CD4-positive, alpha-beta T cell treated with Interleukin-2 at 100 ng/mL for 4 hours (primary cell): ENCODE measurements at regions not wholly inside any gene's neighbourhood (a gene's known extent, or its start where the extent isn't known, plus 50 kb on each side); places are given as distances from the start of the nearest gene placed in this dataset.

Experiments
- DNase-seq: peaks from one replicate; pipeline ENCODE4 v3.0.0-alpha.2; 2020; ENCODE audit warnings: low spot score

- no peak for DNase-seq
Measured at GRCh38 chr1:195550071-195550862, 1058.0 kb downstream of the KCNT2 start.

GRCh38 chr1:195530961-195531360 lies 1077.3 kb downstream of the KCNT2 start:
- DNase-seq: no peak

- no peak for DNase-seq
Measured at GRCh38 chr1:195529881-195530280, 1078.4 kb downstream of the KCNT2 start.

GRCh38 chr1:195520757-195521156 lies 1087.5 kb downstream of the KCNT2 start:
- no peak for DNase-seq

- no peak for DNase-seq
Measured at GRCh38 chr1:195516036-195516435, 1092.2 kb downstream of the KCNT2 start.

- DNase-seq: no peak
Measured at GRCh38 chr1:195511501-195511900, 1096.7 kb downstream of the KCNT2 start.

GRCh38 chr1:195501118-195501517 lies 1107.1 kb downstream of the KCNT2 start:
- no peak for DNase-seq

- no peak for DNase-seq
Measured at GRCh38 chr1:195495720-195496635, 1112.3 kb downstream of the KCNT2 start.

GRCh38 chr1:195482137-195482536 lies 1126.1 kb downstream of the KCNT2 start:
- no peak for DNase-seq

GRCh38 chr1:195481293-195481692 lies 1126.9 kb downstream of the KCNT2 start:
- no peak for DNase-seq

- no peak for DNase-seq
Measured at GRCh38 chr1:195475568-195475967, 1132.7 kb downstream of the KCNT2 start.

- DNase-seq: no peak
Measured at GRCh38 chr1:195472291-195472690, 1135.9 kb downstream of the KCNT2 start.

- DNase-seq: no peak
Measured at GRCh38 chr1:195466639-195467038, 1141.6 kb downstream of the KCNT2 start.

- DNase-seq: no peak
Measured at GRCh38 chr1:195462646-195463045, 1145.6 kb downstream of the KCNT2 start.

- no peak for DNase-seq
Measured at GRCh38 chr1:195462152-195462551, 1146.1 kb downstream of the KCNT2 start.

- DNase-seq: no peak
Measured at GRCh38 chr1:195458365-195458764, 1149.9 kb downstream of the KCNT2 start.

GRCh38 chr1:195450794-195451193 lies 1157.4 kb downstream of the KCNT2 start:
- DNase-seq: no peak

- no peak for DNase-seq
Measured at GRCh38 chr1:195439661-195440060, 1168.6 kb downstream of the KCNT2 start.

GRCh38 chr1:195434566-195435203 lies 1173.6 kb downstream of the KCNT2 start:
- no peak for DNase-seq

- no peak for DNase-seq
Measured at GRCh38 chr1:195430826-195431225, 1177.4 kb downstream of the KCNT2 start.

- DNase-seq: no peak
Measured at GRCh38 chr1:195428927-195429326, 1179.3 kb downstream of the KCNT2 start.

GRCh38 chr1:195415584-195415983 lies 1192.7 kb downstream of the KCNT2 start:
- DNase-seq: no peak

GRCh38 chr1:195394567-195394966 lies 1213.7 kb downstream of the KCNT2 start:
- DNase-seq: no peak
